RWPE1 (cell line): ENCODE measurements at regions not wholly inside any gene's neighbourhood (a gene's known extent, or its start where the extent isn't known, plus 50 kb on each side); places are given as distances from the start of the nearest gene placed in this dataset.

Source experiments
- CTCF ChIA-PET: fragments of 350-600 bp; sonication (Branson Sonifier 250); formaldehyde crosslinking; extraction: SDS; loops from one replicate; lab custom pipeline; 2021; lab: Yijun Ruan, JAX
- POLR2A ChIA-PET: fragments of 400-600 bp; formaldehyde crosslinking; extraction: SDS; loops from one replicate; lab custom pipeline; 2020; ENCODE audit warnings: antibody characterized with exemption; ENCODE audit not compliant: low non-redundant PET; lab: Yijun Ruan, JAX
- DNase-seq: peaks from one replicate; pipeline ENCODE4 v3.0.0; 2012; ENCODE audit warnings: low spot score
- H3K27ac ChIP-seq: fragments of 450-650 bp; 2 replicates; pipeline ENCODE4 v1.5.1; 2017
- TF ChIP-seq, protein P1 (sequence below): fragments of 450-650 bp; conservative IDR thresholded peaks from 2 replicates; pipeline ENCODE4 v1.5.1; 2017; ENCODE audit warnings: low read depth, mild to moderate bottlenecking

DNA sequence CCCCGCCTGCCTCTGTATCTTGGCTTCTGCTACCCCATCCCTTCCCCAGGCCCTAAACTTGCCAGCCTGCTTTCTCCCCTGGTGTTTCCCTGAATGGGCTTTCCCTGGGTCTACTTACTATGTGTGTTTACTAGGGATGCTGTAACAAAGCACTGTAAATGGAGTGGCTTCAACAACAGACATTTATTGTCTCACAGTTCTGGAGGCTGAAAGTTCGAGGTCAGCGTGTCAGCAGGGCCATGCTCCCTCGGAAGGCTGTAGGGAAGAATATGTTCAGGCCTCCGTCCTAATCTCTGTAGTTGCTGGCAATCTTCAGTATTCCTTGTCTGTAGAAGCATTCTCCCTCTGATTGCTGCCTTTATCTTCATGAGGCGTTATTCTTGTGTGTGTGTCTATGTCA lies 113.6 kb downstream of the DDX1 start:
- ChIA-PET CTCF (no interaction called here), POLR2A (no interaction called here)
- no peak for DNase-seq
- H3K27ac ChIP-seq: no peak overlapping the region
- TF ChIP-seq, protein P1, sequence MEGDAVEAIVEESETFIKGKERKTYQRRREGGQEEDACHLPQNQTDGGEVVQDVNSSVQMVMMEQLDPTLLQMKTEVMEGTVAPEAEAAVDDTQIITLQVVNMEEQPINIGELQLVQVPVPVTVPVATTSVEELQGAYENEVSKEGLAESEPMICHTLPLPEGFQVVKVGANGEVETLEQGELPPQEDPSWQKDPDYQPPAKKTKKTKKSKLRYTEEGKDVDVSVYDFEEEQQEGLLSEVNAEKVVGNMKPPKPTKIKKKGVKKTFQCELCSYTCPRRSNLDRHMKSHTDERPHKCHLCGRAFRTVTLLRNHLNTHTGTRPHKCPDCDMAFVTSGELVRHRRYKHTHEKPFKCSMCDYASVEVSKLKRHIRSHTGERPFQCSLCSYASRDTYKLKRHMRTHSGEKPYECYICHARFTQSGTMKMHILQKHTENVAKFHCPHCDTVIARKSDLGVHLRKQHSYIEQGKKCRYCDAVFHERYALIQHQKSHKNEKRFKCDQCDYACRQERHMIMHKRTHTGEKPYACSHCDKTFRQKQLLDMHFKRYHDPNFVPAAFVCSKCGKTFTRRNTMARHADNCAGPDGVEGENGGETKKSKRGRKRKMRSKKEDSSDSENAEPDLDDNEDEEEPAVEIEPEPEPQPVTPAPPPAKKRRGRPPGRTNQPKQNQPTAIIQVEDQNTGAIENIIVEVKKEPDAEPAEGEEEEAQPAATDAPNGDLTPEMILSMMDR: no peak

DNA sequence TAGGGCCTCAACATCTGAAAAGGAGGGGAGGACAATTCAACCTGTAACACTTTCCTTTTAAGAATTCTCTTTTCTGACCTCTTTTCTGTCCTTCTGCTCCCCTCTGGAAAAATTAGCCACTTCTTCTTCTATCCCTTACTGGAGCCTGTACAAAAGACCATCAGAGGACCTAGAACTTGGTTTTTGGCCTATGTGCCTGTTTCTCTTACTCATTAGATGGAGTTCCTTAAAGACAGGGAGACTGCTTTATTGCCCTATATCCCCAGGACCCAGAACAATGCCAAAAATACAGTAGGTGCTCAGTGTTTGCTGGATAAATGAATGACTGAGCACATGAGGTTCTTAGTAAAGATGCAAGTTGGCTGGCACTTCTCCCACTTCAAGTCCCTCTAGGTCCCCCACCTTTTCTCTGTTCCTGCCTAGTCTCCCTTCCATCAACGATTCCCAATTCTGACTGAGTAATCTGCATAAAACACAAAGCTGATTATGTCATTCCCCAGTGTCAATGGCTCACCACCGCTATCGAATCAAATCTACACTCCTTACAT lies 114.2 kb downstream of the DDX1 start:
- no peak for DNase-seq
- TF ChIP-seq, protein P1: no peak
- ChIA-PET CTCF (no interaction called here), POLR2A (no interaction called here)
- H3K27ac ChIP-seq: no peak overlapping the region

DNA sequence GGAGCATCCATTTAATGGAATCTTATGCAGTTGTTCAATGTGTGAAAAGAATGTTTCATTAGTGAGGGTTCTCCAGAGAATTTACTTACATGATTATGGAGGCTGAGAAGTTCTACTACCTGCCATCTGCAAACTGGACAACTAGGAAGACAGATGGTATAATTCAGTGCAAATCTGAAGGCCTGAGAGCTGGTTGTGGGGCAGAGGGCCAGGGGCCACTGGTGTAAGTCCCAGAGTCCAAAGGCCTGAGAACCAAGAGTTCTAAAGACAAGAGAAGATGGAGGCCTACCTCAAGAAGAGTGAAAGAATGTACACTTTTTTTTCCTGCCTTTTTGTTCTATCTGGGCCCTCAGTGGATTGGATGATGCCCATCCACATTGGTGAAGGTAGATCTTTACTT lies 114.8 kb downstream of the DDX1 start:
- H3K27ac ChIP-seq: no peak overlapping the region
- DNase-seq: no peak
- ChIA-PET CTCF (no interaction called here), POLR2A (no interaction called here)
- TF ChIP-seq, protein P1: no peak

DNA sequence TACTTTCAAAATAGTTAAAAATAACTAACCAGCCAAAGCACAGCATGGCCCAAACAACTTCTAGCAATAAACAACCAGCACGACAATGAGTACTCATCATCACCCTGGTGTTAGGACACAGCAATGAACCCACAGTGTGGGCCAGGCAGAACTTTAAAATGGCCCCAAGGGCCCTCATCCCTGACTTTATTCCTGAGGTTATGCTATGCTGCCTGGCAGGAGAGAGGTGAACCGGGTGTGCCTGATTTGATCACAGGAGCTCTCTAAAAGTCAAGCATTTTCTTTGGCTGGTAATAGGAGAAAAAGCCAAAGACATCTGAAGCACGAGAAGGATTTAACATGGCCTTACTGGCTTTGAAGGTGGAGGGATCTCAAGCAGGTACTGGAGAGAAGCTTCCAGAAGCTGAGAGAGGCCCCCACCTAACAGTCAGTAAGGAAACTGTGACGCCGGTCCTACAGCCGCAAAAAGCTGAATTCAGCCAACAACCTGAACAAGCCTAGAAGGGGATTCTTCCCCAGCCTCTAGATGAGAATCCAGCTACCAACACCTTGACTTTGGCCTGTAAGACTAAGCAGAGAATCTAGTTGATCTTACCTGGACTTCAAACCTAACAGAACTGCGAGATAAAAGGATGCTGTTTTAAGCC lies 115.4 kb downstream of the DDX1 start:
- TF ChIP-seq, protein P1: no peak
- DNase-seq: no peak
- CTCF ChIA-PET: interaction anchor here (0.6 to 0.7 kb wide), 2 partner anchors 31 to 803 kb away, joined by 3 to 5 read pairs; no protein-coding TSS in a partner anchor
- POLR2A ChIA-PET: no interaction called here
- H3K27ac ChIP-seq: no peak overlapping the region

DNA sequence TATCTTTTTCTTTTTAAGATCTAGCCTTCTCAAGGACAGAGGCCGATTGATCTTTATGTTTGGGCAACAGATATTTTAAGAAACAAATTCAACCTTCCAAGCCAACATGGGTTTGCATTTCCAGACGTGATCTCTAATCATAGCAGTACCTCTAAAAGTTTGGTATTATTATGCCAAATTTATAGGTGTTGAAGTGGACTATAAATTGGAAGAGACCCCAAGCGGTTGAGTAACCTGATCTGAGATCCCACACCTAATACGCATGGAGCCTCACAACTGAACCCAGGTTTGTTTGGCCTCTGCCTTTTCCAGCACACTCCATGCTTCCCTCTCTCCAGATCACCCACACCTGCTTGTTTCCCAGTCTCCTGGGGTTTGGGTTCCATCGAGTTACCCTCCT lies 116.5 kb downstream of the DDX1 start:
- no peak overlapping the region for H3K27ac ChIP-seq
- no peak for DNase-seq
- POLR2A ChIA-PET: no interaction called here
- TF ChIP-seq, protein P1: no peak
- CTCF ChIA-PET: no interaction called here

DNA sequence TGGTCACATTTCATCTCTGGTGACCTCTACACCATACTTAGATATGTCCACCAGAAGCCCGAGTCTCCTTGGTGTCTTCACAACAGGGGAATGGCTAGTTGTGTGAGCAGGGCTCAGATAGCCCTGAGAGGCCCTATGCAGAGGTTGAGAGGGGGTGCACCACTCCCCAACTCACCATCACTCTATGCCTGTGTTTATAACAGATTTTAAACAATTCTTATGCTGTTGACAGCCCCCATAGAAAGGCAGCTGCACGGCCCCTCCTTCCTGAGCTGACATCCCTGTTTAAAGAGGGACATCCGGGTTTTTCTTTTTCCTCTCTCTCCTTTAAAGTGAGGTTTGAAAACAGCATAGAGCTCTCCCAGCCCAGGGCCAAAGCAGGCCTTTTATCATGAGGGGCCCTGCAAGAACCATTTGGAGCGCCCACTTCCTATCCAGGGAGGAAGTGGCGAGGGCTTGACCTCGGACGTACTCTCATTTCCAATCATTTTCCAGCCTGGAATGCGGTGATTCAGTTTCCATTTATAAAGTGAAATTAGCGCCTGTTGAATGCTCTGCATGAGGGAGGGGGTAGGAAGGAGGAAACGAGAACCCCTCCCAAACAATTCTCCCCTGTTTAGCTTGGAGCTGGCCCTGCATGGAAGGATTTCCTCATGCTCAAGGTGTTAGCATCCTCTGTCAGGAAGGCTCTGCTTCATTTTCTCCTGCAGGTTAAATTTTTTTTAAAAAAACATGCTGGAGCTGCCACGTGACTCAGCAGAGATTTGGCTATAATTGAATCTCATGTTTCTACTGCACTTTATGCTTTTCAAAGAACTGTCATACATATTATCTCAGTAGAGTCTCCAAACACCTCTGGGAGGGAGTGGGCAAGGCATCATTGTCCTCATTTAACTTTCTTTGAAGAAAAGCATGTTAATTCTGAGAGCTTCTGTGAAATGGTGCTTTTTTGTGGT lies 117.5 kb downstream of the DDX1 start:
- CTCF ChIA-PET: interaction anchor here (0.5 kb wide), 1 partner anchor 795 kb away, joined by 3 read pairs; no protein-coding TSS in a partner anchor
- no peak overlapping the region for H3K27ac ChIP-seq
- TF ChIP-seq, protein P1: no peak
- POLR2A ChIA-PET: no interaction called here
- no peak for DNase-seq
